NCI-H1436 (cell line): ENCODE measurements at regions not wholly inside any gene's neighbourhood (a gene's known extent, or its start where the extent isn't known, plus 50 kb on each side); places are given as distances from the start of the nearest gene placed in this dataset.
"Not testable (repeated sequence)": the region's sequence is repeated elsewhere in the genome, so short reads cannot be mapped to it uniquely, and the experiment has no call there.

Experiments
- DNase-seq: peaks from one replicate; lab custom pipeline; 2025; lab: John Stamatoyannopoulos, UW

DNA sequence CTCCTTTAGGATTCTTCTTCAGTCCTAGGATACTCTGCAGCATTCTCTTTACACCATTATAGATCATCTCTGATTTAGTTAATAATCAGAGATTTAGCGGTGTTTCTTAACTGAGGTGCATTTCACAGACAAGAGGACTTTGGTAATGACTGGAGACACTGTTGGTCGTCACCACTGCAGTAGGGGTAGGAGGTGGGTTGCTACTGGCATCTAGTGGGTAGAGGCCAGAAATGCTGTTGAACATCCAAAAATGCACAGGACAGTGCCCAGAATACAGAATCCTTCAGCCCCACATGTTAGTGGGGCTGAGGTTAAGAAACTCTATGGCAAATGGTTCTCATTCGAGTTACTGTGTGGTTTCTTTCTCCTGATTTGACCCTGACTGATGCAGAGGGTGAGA lies 80.4 kb upstream of the LMCD1 start:
- DNase-seq = no peak

- DNase-seq = no peak
Measured at GRCh38 chr3:8421711-8422110, 79.9 kb upstream of the LMCD1 start.

GRCh38 chr3:8423307-8423706 lies 78.3 kb upstream of the LMCD1 start:
- DNase-seq = no peak

DNA sequence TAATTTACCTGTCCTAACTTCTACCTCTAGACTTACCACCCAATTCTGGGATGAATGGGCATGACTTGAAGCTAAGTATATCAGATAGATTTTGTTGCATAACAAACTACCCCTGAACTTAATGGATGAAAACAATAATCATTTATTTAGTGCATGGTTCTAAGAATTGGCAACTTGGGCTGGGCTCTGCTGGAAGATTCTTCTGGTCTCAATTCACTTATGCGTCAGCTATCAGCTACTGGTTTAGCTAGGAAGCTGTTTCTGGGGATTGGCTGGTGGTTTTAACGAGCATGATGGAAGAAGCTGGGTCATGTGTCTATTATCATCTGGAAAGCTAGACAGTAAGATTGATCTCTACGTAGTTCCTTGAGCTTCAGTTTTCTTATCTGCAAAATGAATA lies 77.3 kb upstream of the LMCD1 start:
- DNase-seq = no peak

DNA sequence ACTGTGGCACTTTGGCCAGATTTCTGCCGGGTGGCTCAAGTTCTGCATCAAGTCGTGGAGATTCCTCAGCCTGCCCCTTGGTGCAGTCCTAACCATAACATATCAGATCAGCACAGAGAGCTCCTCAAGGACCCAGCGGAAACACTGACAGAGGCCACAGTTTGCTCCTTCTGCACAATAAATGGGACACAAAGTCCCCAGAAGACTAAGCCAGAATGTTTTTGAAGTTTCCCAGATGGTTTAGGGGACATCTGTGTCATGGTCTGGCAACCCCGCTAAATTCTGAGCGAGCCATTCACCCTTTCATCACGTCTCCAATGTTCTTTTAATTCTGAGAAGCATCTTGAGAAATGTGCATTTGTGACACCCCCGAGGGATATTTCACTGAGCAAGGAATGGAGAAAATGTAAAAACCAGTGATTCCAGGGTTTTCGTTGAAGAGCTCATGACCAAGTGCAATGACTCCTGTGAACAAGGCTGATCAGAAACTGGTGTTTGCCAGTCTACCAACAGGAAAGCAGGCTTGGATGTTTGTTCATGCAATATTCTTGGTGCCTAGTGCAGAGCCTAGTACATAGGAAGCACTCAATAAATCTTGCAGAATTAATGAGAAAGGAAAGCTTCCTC lies 64.8 kb upstream of the LMCD1 start:
- no peak for DNase-seq

GRCh38 chr3:8438507-8439079 lies 63.0 kb upstream of the LMCD1 start:
- no peak for DNase-seq

- DNase-seq = not testable (repeated sequence)
Measured at GRCh38 chr3:8440142-8440541, 61.5 kb upstream of the LMCD1 start.

DNA sequence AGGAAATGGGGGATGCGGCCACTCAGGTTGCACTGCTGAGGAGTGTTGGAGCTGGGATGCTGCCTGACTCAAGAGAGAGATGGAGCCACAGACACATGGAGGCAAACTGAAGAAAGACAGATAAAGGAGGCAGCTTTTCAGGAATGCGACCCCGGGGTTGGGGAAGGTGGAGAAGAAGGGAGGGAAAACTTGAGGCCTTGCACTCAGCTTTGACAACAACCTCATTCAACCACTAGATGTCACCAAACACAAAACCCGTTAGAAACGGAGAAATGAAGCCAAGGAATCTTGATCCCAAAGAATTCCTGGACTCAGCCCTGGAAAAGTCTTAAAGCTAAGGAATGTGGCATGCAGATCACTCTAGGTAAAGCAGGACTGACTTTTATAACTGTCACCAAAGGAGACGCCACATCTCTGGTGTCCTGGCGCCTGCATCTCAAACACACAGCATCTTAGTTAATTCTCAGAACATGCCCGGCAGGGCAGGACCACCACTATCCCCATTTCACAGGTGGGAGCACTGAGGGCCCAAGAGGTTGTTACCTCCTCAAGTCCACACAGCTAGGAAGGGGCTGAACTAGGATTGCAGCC lies 59.6 kb upstream of the LMCD1 start:
- DNase-seq = no peak

GRCh38 chr3:8442993-8443650 lies 58.5 kb upstream of the LMCD1 start:
- no peak for DNase-seq

GRCh38 chr3:8443829-8444791 lies 57.5 kb upstream of the LMCD1 start:
- DNase-seq = no peak

- no peak for DNase-seq
Measured at GRCh38 chr3:8444883-8445282, 56.7 kb upstream of the LMCD1 start.

- no peak for DNase-seq
Measured at GRCh38 chr3:8445861-8446260, 55.8 kb upstream of the LMCD1 start.

DNA sequence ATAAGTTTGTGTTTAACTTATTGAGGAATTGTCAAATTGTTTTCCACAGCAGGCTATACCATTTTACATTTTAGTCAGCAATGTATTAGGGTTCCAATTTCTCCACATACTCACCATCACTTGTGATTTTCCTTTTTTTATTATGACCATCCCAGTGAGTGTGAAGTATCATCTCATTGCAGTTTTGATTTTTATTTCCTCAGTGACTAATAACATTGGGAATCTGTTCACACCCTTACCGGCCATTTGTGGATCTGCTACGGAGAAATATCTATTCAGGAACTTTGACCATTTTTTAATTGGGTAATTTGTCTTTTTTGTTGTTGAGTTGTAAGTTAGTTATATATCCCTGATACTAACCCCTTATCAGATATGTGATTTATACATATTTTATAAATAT lies 54.8 kb upstream of the LMCD1 start:
- DNase-seq = no peak

GRCh38 chr3:8450618-8451017 lies 51.0 kb upstream of the LMCD1 start:
- no peak for DNase-seq

- no peak for DNase-seq
Measured at GRCh38 chr3:8451696-8452095, 49.9 kb upstream of the LMCD1 start.
